Effector CD4-positive, alpha-beta T cell (primary cell): ENCODE measurements at regions not wholly inside any gene's neighbourhood (a gene's known extent, or its start where the extent isn't known, plus 50 kb on each side); places are given as distances from the start of the nearest gene placed in this dataset.
"Not testable (repeated sequence)": the region's sequence is repeated elsewhere in the genome, so short reads cannot be mapped to it uniquely, and the experiment has no call there.

Experiments used
- DNase-seq: peaks from one replicate; pipeline ENCODE4 v3.0.0-alpha.2; 2020

GRCh38 chr3:26078539-26078938, 288.6 kb downstream of the OXSM start:
- DNase-seq: no peak

- no peak for DNase-seq
Observed at GRCh38 chr3:26081166-26081565, 291.3 kb downstream of the OXSM start.

- no peak for DNase-seq
Observed at GRCh38 chr3:26081806-26082205, 291.9 kb downstream of the OXSM start.

- no peak for DNase-seq
Observed at GRCh38 chr3:26082911-26083310, 293.0 kb downstream of the OXSM start.

GRCh38 chr3:26084629-26085028, 294.7 kb downstream of the OXSM start:
- DNase-seq: no peak

- no peak for DNase-seq
Observed at GRCh38 chr3:26087751-26088150, 297.9 kb downstream of the OXSM start.

- no peak for DNase-seq
Observed at GRCh38 chr3:26089249-26089648, 299.4 kb downstream of the OXSM start.

- DNase-seq: no peak
Observed at GRCh38 chr3:26090589-26090988, 300.7 kb downstream of the OXSM start.

- no peak for DNase-seq
Observed at GRCh38 chr3:26091096-26091495, 301.2 kb downstream of the OXSM start.

GRCh38 chr3:26091626-26092025, 301.7 kb downstream of the OXSM start:
- DNase-seq: no peak

GRCh38 chr3:26097111-26097510, 307.2 kb downstream of the OXSM start:
- not testable (repeated sequence) for DNase-seq

GRCh38 chr3:26099692-26100091, 309.8 kb downstream of the OXSM start:
- DNase-seq: no peak

GRCh38 chr3:26100176-26100575, 310.3 kb downstream of the OXSM start:
- no peak for DNase-seq

GRCh38 chr3:26102376-26102775, 312.5 kb downstream of the OXSM start:
- DNase-seq: no peak

- no peak for DNase-seq
Observed at GRCh38 chr3:26104851-26105251, 315.0 kb downstream of the OXSM start.

GRCh38 chr3:26105261-26105660, 315.4 kb downstream of the OXSM start:
- no peak for DNase-seq

GRCh38 chr3:26106228-26106627, 316.3 kb downstream of the OXSM start:
- DNase-seq: no peak

GRCh38 chr3:26108846-26109489, 319.1 kb downstream of the OXSM start:
- no peak for DNase-seq

- DNase-seq: no peak
Observed at GRCh38 chr3:26114851-26115250, 325.0 kb downstream of the OXSM start.

GRCh38 chr3:26118165-26118564, 328.3 kb downstream of the OXSM start:
- no peak for DNase-seq

- no peak for DNase-seq
Observed at GRCh38 chr3:26132942-26133341, 343.1 kb downstream of the OXSM start.

- DNase-seq: no peak
Observed at GRCh38 chr3:26141296-26141695, 351.4 kb downstream of the OXSM start.

GRCh38 chr3:26145769-26146168, 355.9 kb downstream of the OXSM start:
- DNase-seq: no peak

GRCh38 chr3:26157428-26157827, 367.5 kb downstream of the OXSM start:
- not testable (repeated sequence) for DNase-seq

GRCh38 chr3:26171006-26171405, 381.1 kb downstream of the OXSM start:
- no peak for DNase-seq
